DND-41 (cell line): ENCODE measurements at regions not wholly inside any gene's neighbourhood (a gene's known extent, or its start where the extent isn't known, plus 50 kb on each side); places are given as distances from the start of the nearest gene placed in this dataset.

Experiments
- ATAC-seq: fragments of 200-7000 bp; cut with Tn5 transposase; 3 replicates; pipeline ENCODE4 v1.9.1; 2021; ENCODE audit warnings: low read depth; ENCODE audit not compliant: insufficient read depth
- DNase-seq: peaks from one replicate; pipeline ENCODE4 v3.0.0-alpha.2; 2020
- H2AFZ ChIP-seq: 2 replicates; pipeline ENCODE4 v1.6.0; 2012; ENCODE audit warnings: low read depth, low read length
- H3K27ac ChIP-seq: 2 replicates; pipeline ENCODE4 v1.5.1; 2012; ENCODE audit warnings: low read length, inconsistent platforms
- H3K27me3 ChIP-seq: fragments of 200-600 bp; sonication (generic); 2 replicates; pipeline ENCODE4 v1.6.0; 2012; ENCODE audit warnings: low read length, mild to moderate bottlenecking, inconsistent platforms; ENCODE audit not compliant: insufficient read depth, poor library complexity
- H3K36me3 ChIP-seq: 2 replicates; pipeline ENCODE4 v1.5.1; 2012; ENCODE audit warnings: low read length, inconsistent platforms; ENCODE audit not compliant: insufficient read depth
- H3K4me1 ChIP-seq: 2 replicates; pipeline ENCODE4 v1.5.1; 2012; ENCODE audit warnings: mild to moderate bottlenecking, low read length; ENCODE audit not compliant: insufficient read depth
- H3K4me2 ChIP-seq: 2 replicates; pipeline ENCODE4 v1.6.0; 2012; ENCODE audit warnings: mild to moderate bottlenecking, moderate library complexity, low read length, inconsistent platforms; ENCODE audit not compliant: insufficient read depth
- H3K4me3 ChIP-seq, 2 experiments: fragments of 200-600 bp in 1 of 2; shearing (Covaris generic) in 1 of 2; 2 replicates each; pipeline ENCODE4 v1.5.1; 2012 to 2016; ENCODE audit warnings: inconsistent platforms in 2 of 2, low read length in 2 of 2, mild to moderate bottlenecking in 2 of 2, low read depth in 1 of 2, moderate library complexity in 1 of 2
- H3K79me2 ChIP-seq: 2 replicates; pipeline ENCODE4 v1.6.0; 2012; ENCODE audit warnings: low read length, inconsistent platforms; ENCODE audit not compliant: insufficient read depth
- H3K9ac ChIP-seq: 2 replicates; pipeline ENCODE4 v1.6.0; 2012; ENCODE audit warnings: low read depth, mild to moderate bottlenecking, inconsistent platforms, low read length, moderate library complexity
- H3K9me3 ChIP-seq: 2 replicates; pipeline ENCODE4 v1.5.1; 2012; ENCODE audit warnings: low read length, moderate library complexity, mild to moderate bottlenecking, inconsistent platforms; ENCODE audit not compliant: insufficient read depth, severe bottlenecking
- H4K20me1 ChIP-seq: 2 replicates; pipeline ENCODE4 v1.6.0; 2012; ENCODE audit warnings: low read length; ENCODE audit not compliant: insufficient read depth
- EZH2 ChIP-seq: IDR thresholded peaks from 3 replicates; pipeline ENCODE4 v1.6.1; 2012; ENCODE audit warnings: borderline replicate concordance, low read depth, mild to moderate bottlenecking, moderate library complexity, low read length, inconsistent platforms; ENCODE audit not compliant: severe bottlenecking
- TF ChIP-seq, protein P1 (sequence below): IDR thresholded peaks from 2 replicates; pipeline ENCODE4 v1.5.1; 2012; ENCODE audit warnings: borderline replicate concordance, low read length, moderate library complexity, mild to moderate bottlenecking; ENCODE audit not compliant: poor library complexity, severe bottlenecking; ENCODE audit errors: extremely low read depth

GRCh38 chr5:124274949-124275348 is 471.5 kb downstream of the ZNF608 start:
- Histone ChIP-seq H3K79me2 (no peaks in the 10 kb centered on the region), H3K36me3 (no peaks in the 10 kb centered on the region), H4K20me1 (no peaks in the 10 kb centered on the region), H3K4me2 (no peak overlapping the region), H2AFZ (no peak overlapping the region), H3K9me3 (no peaks in the 10 kb centered on the region), H3K27ac (no peak overlapping the region), H3K4me3 (no peak overlapping the region), H3K4me1 (peaks cover 10% of the 10 kb centered on the region; the same call in 1 of the 2 replicates), H3K9ac (no peak overlapping the region), H3K27me3 (no peaks in the 10 kb centered on the region)
- DNase-seq: no peak
- TF ChIP-seq, protein P1, sequence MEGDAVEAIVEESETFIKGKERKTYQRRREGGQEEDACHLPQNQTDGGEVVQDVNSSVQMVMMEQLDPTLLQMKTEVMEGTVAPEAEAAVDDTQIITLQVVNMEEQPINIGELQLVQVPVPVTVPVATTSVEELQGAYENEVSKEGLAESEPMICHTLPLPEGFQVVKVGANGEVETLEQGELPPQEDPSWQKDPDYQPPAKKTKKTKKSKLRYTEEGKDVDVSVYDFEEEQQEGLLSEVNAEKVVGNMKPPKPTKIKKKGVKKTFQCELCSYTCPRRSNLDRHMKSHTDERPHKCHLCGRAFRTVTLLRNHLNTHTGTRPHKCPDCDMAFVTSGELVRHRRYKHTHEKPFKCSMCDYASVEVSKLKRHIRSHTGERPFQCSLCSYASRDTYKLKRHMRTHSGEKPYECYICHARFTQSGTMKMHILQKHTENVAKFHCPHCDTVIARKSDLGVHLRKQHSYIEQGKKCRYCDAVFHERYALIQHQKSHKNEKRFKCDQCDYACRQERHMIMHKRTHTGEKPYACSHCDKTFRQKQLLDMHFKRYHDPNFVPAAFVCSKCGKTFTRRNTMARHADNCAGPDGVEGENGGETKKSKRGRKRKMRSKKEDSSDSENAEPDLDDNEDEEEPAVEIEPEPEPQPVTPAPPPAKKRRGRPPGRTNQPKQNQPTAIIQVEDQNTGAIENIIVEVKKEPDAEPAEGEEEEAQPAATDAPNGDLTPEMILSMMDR: no peak
- no peak for TF ChIP-seq EZH2
- ATAC-seq: no peak

DNA sequence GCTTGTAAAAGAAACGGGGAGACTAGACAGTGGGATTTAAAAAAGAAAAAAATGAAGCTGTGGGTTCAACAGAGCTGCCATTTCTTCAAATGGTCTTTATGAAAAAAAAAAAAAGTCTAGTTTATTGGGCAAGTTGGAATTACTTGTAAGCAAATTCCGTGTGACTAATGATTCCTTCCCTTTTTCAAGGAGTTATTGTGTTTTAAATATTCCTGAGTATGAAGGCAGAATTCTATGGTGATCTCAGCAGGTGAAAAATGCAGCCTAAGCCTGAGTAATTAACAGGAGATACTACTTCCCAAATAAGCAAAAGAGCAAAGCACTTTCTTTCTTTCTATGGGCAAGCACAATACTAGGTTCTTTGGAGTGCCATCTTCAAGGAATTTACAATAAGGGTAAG is 481.9 kb downstream of the ZNF608 start:
- no peaks in the 10 kb centered on the region for H4K20me1 ChIP-seq
- no peak overlapping the region for H2AFZ ChIP-seq
- H3K79me2 ChIP-seq: no peaks in the 10 kb centered on the region
- no peak overlapping the region for H3K4me2 ChIP-seq
- H3K9ac ChIP-seq: no peak overlapping the region
- DNase-seq (no peak), ATAC-seq (no peak)
- no peak for TF ChIP-seq EZH2
- TF ChIP-seq, protein P1: no peak
- H3K36me3 ChIP-seq: no peaks in the 10 kb centered on the region
- H3K27me3 ChIP-seq: no peaks in the 10 kb centered on the region
- H3K4me1 ChIP-seq: no peaks in the 10 kb centered on the region
- H3K4me3 ChIP-seq: no peak overlapping the region
- H3K27ac ChIP-seq: no peak overlapping the region
- H3K9me3 ChIP-seq: no peaks in the 10 kb centered on the region

- Histone ChIP-seq H3K36me3 (no peaks in the 10 kb centered on the region), H3K9me3 (no peaks in the 10 kb centered on the region), H3K27ac (no peak overlapping the region), H3K79me2 (no peaks in the 10 kb centered on the region), H4K20me1 (no peaks in the 10 kb centered on the region), H3K4me2 (no peak overlapping the region), H3K9ac (no peak overlapping the region), H3K4me3 (no peak overlapping the region), H3K4me1 (no peaks in the 10 kb centered on the region), H2AFZ (no peak overlapping the region), H3K27me3 (no peaks in the 10 kb centered on the region)
- DNase-seq (no peak), ATAC-seq (no peak)
- TF ChIP-seq, protein P1: no peak
- TF ChIP-seq EZH2: no peak
These were observed 482.6 kb downstream of the ZNF608 start for GRCh38 chr5:124263680-124264491.
